GM12878 (cell line): ENCODE measurements at regions not wholly inside any gene's neighbourhood (a gene's known extent, or its start where the extent isn't known, plus 50 kb on each side); places are given as distances from the start of the nearest gene placed in this dataset.

ENCODE experiments used
- ATAC-seq: fragments of 200-7000 bp; cut with Tn5 transposase; 3 replicates; pipeline ENCODE4 v1.9.1; 2020; ENCODE audit warnings: mild to moderate bottlenecking, moderate library complexity
- BruUV-seq: library from RNA; stranded (reverse); fragments of 400-500 nt; replicated peaks from 2 replicates; lab custom pipeline; 2021; lab: Mats Ljungman, UMichigan
- CTCF ChIA-PET: fragments of 300-600 bp; sonication (Branson Sonifier 250); formaldehyde crosslinking; extraction: SDS; loops from one replicate; lab custom pipeline; 2021; ENCODE audit warnings: inconsistent platforms; lab: Yijun Ruan, JAX
- POLR2A ChIA-PET: fragments of 350-600 bp; formaldehyde crosslinking; extraction: SDS; loops from one replicate; lab custom pipeline; 2021; ENCODE audit warnings: inconsistent platforms; lab: Charles Lee
- RAD21 ChIA-PET: fragments of 300-600 bp; sonication (Branson Sonifier 250); formaldehyde crosslinking; loops from one replicate; lab custom pipeline; 2023; ENCODE audit warnings: antibody characterized with exemption; ENCODE audit not compliant: unreplicated experiment; lab: Charles Lee
- SMC1A ChIA-PET: fragments of 300-600 bp; sonication (Branson Sonifier 250); formaldehyde crosslinking; loops from one replicate; lab custom pipeline; 2023; ENCODE audit not compliant: unreplicated experiment, uncharacterized antibody; lab: Charles Lee
- DNase-seq: peaks from one replicate; pipeline ENCODE4 v3.0.0-alpha.2; 2011; ENCODE audit warnings: low read depth, low spot score
- FAIRE-seq: peaks from 3 replicates; lab custom pipeline; 2011; peaks lifted over from hg19 to GRCh38; lab: Jason Lieb, UNC
- H2AFZ ChIP-seq: 2 replicates; pipeline ENCODE4 v1.6.0; 2011; ENCODE audit warnings: low read depth, low read length, control low read depth; ENCODE audit not compliant: control insufficient read depth
- H3K27ac ChIP-seq: 2 replicates; pipeline ENCODE4 v1.5.1; 2011; ENCODE audit warnings: control low read depth; ENCODE audit not compliant: control insufficient read depth, insufficient read depth
- H3K27me3 ChIP-seq, 2 experiments: replicated peaks in 1 of 2; 2 replicates each; pipeline versions ENCODE4 v1.6.0 to v1.6.1; 2011; ENCODE audit warnings: low read length in 1 of 2; ENCODE audit not compliant: control insufficient read depth in 2 of 2, insufficient read depth in 2 of 2
- H3K36me3 ChIP-seq, 2 experiments: 2 replicates each; pipeline ENCODE4 v1.5.1; 2011; ENCODE audit warnings: low read length in 1 of 2; ENCODE audit not compliant: control insufficient read depth in 2 of 2, insufficient read depth in 2 of 2
- H3K4me1 ChIP-seq: 2 replicates; pipeline ENCODE4 v1.6.1; 2011; ENCODE audit warnings: mild to moderate bottlenecking, low read length, moderate library complexity, mixed read lengths; ENCODE audit not compliant: control insufficient read depth, insufficient read depth
- H3K4me2 ChIP-seq: 2 replicates; pipeline ENCODE4 v1.6.0; 2011; ENCODE audit warnings: control low read depth; ENCODE audit not compliant: control insufficient read depth, insufficient read depth
- H3K4me3 ChIP-seq: fragments of 200-600 bp; sonication (generic); 2 replicates; pipeline ENCODE4 v1.5.1; 2016
- H3K79me2 ChIP-seq: 2 replicates; pipeline ENCODE4 v1.6.0; 2011; ENCODE audit warnings: low read length; ENCODE audit not compliant: control insufficient read depth, insufficient read depth
- H3K9ac ChIP-seq: 2 replicates; pipeline ENCODE4 v1.8.0; 2011; ENCODE audit warnings: low read length, control low read depth, mixed read lengths; ENCODE audit not compliant: control insufficient read depth, insufficient read depth
- H3K9me3 ChIP-seq: replicated peaks from 3 replicates; pipeline ENCODE4 v1.5.1; 2011; ENCODE audit warnings: mild to moderate bottlenecking, low read length; ENCODE audit not compliant: control insufficient read depth, insufficient read depth
- H4K20me1 ChIP-seq: 2 replicates; pipeline ENCODE4 v1.6.0; 2011; ENCODE audit not compliant: control insufficient read depth, insufficient read depth
- ATF7 ChIP-seq: fragments of 450-650 bp; IDR thresholded peaks from 2 replicates; pipeline ENCODE4 v1.6.1; 2016; ENCODE audit warnings: low read depth, mild to moderate bottlenecking
- CBX5 ChIP-seq: sonication (generic); IDR thresholded peaks from 2 replicates; pipeline ENCODE4 v1.6.1; 2016; ENCODE audit warnings: low read depth, moderate library complexity, mild to moderate bottlenecking, inconsistent platforms
- CHD4 ChIP-seq: fragments of 200-600 bp; sonication (generic); IDR thresholded peaks from 2 replicates; pipeline ENCODE4 v1.6.1; 2016; ENCODE audit warnings: mild to moderate bottlenecking
- CREB1 ChIP-seq: IDR thresholded peaks from 2 replicates; pipeline ENCODE4 v1.6.1; 2012; ENCODE audit warnings: low read depth, mild to moderate bottlenecking, inconsistent platforms
- EGR1 ChIP-seq, 2 experiments: IDR thresholded peaks; 1 replicate in 1 of 2; 2 replicates in 1 of 2; pipeline ENCODE4 v1.6.1; 2011 to 2012; ENCODE audit warnings: low read depth in 2 of 2, low read length in 2 of 2, borderline replicate concordance in 1 of 2, mild to moderate bottlenecking in 1 of 2, moderate library complexity in 1 of 2
- GABPA ChIP-seq: IDR thresholded peaks from 2 replicates; pipeline ENCODE4 v1.6.1; 2014; ENCODE audit warnings: antibody characterized with exemption, low read depth, mild to moderate bottlenecking, inconsistent platforms
- PAX5 ChIP-seq: IDR thresholded peaks from 2 replicates; pipeline ENCODE4 v1.6.1; 2011; ENCODE audit warnings: low read depth, low read length, borderline replicate concordance
- PKNOX1 ChIP-seq: fragments of 450-650 bp; IDR thresholded peaks from 2 replicates; pipeline ENCODE4 v1.6.1; 2016; ENCODE audit warnings: mild to moderate bottlenecking
- SMAD1 ChIP-seq: fragments of 450-650 bp; IDR thresholded peaks from 2 replicates; pipeline ENCODE4 v1.6.1; 2018; ENCODE audit warnings: mild to moderate bottlenecking, low read depth; ENCODE audit not compliant: partially characterized antibody
- TCF3 ChIP-seq: IDR thresholded peaks from 2 replicates; pipeline ENCODE4 v1.6.1; 2012; ENCODE audit warnings: low read depth, mild to moderate bottlenecking, low read length, borderline replicate concordance; ENCODE audit not compliant: insufficient read depth
- TCF7 ChIP-seq: IDR thresholded peaks from 2 replicates; pipeline ENCODE4 v1.6.1; 2014; ENCODE audit warnings: antibody characterized with exemption, borderline replicate concordance
- WGBS: methylation state at CpG from one replicate; pipeline ENCODE4 v1.1.6; 2016; ENCODE audit warnings: low lambda C conversion rate; ENCODE audit not compliant: insufficient replicate concordance, insufficient coverage; ENCODE audit errors: missing lambda C conversion rate; 5-methylcytosine and 5-hydroxymethylcytosine counted together
- in situ Hi-C: fragments of 300-500 bp; cut with MboI; formaldehyde crosslinking; loops from 9 replicates; pipeline ENCODE4 v1.14.3; 2018; ENCODE audit warnings: mixed read lengths
- intact Hi-C: fragments of 100-400 bp; cut with micrococcal nuclease; formaldehyde crosslinking; loops from one replicate; pipeline ENCODE4 v1.14.2; 2022; ENCODE audit not compliant: unreplicated experiment

GRCh38 chr5:173790836-173791546 lies 97.2 kb upstream of the CPEB4 start:
- 96% methylated on average over 13 of the region's 13 CpGs for WGBS
- TF ChIP-seq PKNOX1 = no peak
- no peak for TF ChIP-seq TCF7
- no peak for TF ChIP-seq CREB1
- TF ChIP-seq ATF7 = no peak
- TF ChIP-seq SMAD1 = no peak
- no peak for TF ChIP-seq GABPA
- no peak for TF ChIP-seq CHD4
- TF ChIP-seq CBX5 = no peak
- TF ChIP-seq EGR1 (IDR thresholded peaks at IDR 0.05; ENCODE audit: borderline replicate concordance in 1 of 2, low read depth in 2 of 2, low read length in 2 of 2) = no peak
- TF ChIP-seq PAX5 = no peak
- TF ChIP-seq TCF3 = no peak
- no peak for ATAC-seq
- H3K27ac ChIP-seq = no peak overlapping the region
- ChIA-PET RAD21 (interaction anchor here (1.0 to 8.4 kb wide), 5 partner anchors 32 to 182 kb away, joined by 3 to 147 read pairs (median 4); partner anchors contain the start of gene CPEB4), CTCF (interaction anchor here (0.6 to 7.8 kb wide), 7 partner anchors 12 to 100 kb away, joined by 3 to 87 read pairs (median 3); partner anchors contain the start of gene CPEB4), POLR2A (interaction anchor here (0.5 to 1.2 kb wide), 4 partner anchors 11 to 41 kb away, joined by 3 to 4 read pairs (median 3); no protein-coding TSS in a partner anchor), SMC1A (interaction anchor here (0.5 to 12.0 kb wide), 10 partner anchors 10 to 139 kb away, joined by 3 to 271 read pairs (median 4); no protein-coding TSS in a partner anchor)
- no peak for DNase-seq
- H4K20me1 ChIP-seq = no peaks in the 10 kb centered on the region
- H3K27me3 ChIP-seq = no peaks in the 10 kb centered on the region
- no peak overlapping the region for H3K4me3 ChIP-seq
- no peak overlapping the region for H2AFZ ChIP-seq
- no peaks in the 10 kb centered on the region for H3K9me3 ChIP-seq
- no peak overlapping the region for H3K9ac ChIP-seq
- intact Hi-C loops (no loop called here), in situ Hi-C loops (no loop called here)
- peaks cover 46% of the 10 kb centered on the region for H3K4me1 ChIP-seq
- FAIRE-seq = no peak
- H3K79me2 ChIP-seq = no peaks in the 10 kb centered on the region
- no peaks in the 10 kb centered on the region for H3K36me3 ChIP-seq
- BruUV-seq = no TSS peak
- no peak overlapping the region for H3K4me2 ChIP-seq
